Upper lobe of left lung (tissue), 6 donors: ENCODE measurements at regions not wholly inside any gene's neighbourhood (a gene's known extent, or its start where the extent isn't known, plus 50 kb on each side); places are given as distances from the start of the nearest gene placed in this dataset.

ENCODE experiments used
- ATAC-seq, 2 donors: fragments of 200-7000 bp; cut with Tn5 transposase; one replicate each; pipeline ENCODE4 v1.9.1; 2022; ENCODE audit warnings: mild to moderate bottlenecking in 2 of 2, moderate library complexity in 2 of 2; ENCODE audit not compliant: low FRiP score in 2 of 2
- DNase-seq, 2 donors: peaks; one replicate each; pipeline ENCODE4 v3.0.0-alpha.2; 2019 to 2020
- H3K27ac ChIP-seq, 4 donors: fragments of 200-600 bp; sonication (generic); one replicate each; pipeline ENCODE4 v1.5.1; 2016 to 2019
- H3K27me3 ChIP-seq, 4 donors: fragments of 200-600 bp; sonication (generic); one replicate each; pipeline ENCODE4 v1.5.1; 2017 to 2019
- H3K36me3 ChIP-seq, 4 donors: fragments of 200-600 bp; sonication (generic); one replicate each; pipeline ENCODE4 v1.5.1; 2016 to 2019
- H3K4me1 ChIP-seq, 4 donors: fragments of 200-600 bp; sonication (generic); one replicate each; pipeline ENCODE4 v1.5.1; 2018 to 2019
- H3K4me3 ChIP-seq, 4 donors: fragments of 200-600 bp; sonication (generic); one replicate each; pipeline ENCODE4 v1.5.1; 2017 to 2019; ENCODE audit warnings: mild to moderate bottlenecking in 2 of 4, moderate library complexity in 1 of 4
- H3K9me3 ChIP-seq, 4 donors: fragments of 200-600 bp; sonication (generic); one replicate each; pipeline ENCODE4 v1.5.1; 2018 to 2019
- EP300 ChIP-seq, 4 donors: sonication (generic); formaldehyde crosslinking; IDR thresholded peaks; one replicate each; pipeline ENCODE4 v1.5.1; 2017; ENCODE audit warnings: antibody characterized with exemption in 4 of 4, control low read depth in 2 of 4
- POLR2A ChIP-seq, 4 donors: fragments of 450-650 bp; IDR thresholded peaks; one replicate each; pipeline ENCODE4 v1.5.1; 2016 to 2017; ENCODE audit warnings: antibody characterized with exemption in 4 of 4, mild to moderate bottlenecking in 2 of 4
- POLR2AphosphoS5 ChIP-seq, 2 donors: sonication (generic); formaldehyde crosslinking; IDR thresholded peaks; one replicate each; pipeline ENCODE4 v1.5.1; 2017; ENCODE audit warnings: antibody characterized with exemption in 2 of 2
- WGBS, 2 donors: methylation state at CpG; one replicate each; pipeline ENCODE4 v1.1.5; 2017 to 2018; 5-methylcytosine and 5-hydroxymethylcytosine counted together
- TF ChIP-seq, protein P1 (sequence below), 6 experiments: fragments of 450-650 bp in 4 of 6; fragments of 200-600 bp in 2 of 6; sonication (generic) in 2 of 6; IDR thresholded peaks; one replicate each; pipeline ENCODE4 v1.5.1; 2016 to 2019; ENCODE audit warnings: antibody characterized with exemption in 6 of 6
- donor health status: DM: no; HTN: no; CAD: no; lungs with moderate emphysema.
- donor health status: DM: no; HTN: yes; CAD: no; lungs with severe emphysema.

DNA sequence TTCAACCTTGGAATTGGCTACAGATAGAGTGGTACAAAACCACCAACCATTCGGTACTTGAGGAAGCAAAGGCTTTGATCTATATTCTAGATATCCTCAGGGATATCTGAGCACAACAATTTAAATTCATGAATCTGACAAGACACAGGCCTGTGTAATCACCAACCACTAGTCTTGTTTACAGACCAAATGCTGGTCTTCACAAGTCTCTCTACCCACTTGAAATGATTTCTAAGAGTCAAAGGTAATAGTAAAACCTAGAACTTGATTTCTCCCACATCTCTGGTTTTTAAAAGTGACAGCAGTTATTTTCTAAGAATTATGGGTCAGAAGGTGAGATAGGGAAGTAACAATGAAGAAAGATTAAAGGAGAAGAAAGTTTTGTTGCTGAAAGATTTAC lies 613.7 kb upstream of the ACVR2A start:
- Histone ChIP-seq H3K4me1 (no peaks in the 10 kb centered on the region), H3K27me3 (no peaks in the 10 kb centered on the region), H3K36me3 (no peaks in the 10 kb centered on the region), H3K9me3 (no peaks in the 10 kb centered on the region), H3K27ac (no peak overlapping the region), H3K4me3 (no peak overlapping the region)
- TF ChIP-seq, protein P1, sequence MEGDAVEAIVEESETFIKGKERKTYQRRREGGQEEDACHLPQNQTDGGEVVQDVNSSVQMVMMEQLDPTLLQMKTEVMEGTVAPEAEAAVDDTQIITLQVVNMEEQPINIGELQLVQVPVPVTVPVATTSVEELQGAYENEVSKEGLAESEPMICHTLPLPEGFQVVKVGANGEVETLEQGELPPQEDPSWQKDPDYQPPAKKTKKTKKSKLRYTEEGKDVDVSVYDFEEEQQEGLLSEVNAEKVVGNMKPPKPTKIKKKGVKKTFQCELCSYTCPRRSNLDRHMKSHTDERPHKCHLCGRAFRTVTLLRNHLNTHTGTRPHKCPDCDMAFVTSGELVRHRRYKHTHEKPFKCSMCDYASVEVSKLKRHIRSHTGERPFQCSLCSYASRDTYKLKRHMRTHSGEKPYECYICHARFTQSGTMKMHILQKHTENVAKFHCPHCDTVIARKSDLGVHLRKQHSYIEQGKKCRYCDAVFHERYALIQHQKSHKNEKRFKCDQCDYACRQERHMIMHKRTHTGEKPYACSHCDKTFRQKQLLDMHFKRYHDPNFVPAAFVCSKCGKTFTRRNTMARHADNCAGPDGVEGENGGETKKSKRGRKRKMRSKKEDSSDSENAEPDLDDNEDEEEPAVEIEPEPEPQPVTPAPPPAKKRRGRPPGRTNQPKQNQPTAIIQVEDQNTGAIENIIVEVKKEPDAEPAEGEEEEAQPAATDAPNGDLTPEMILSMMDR (IDR thresholded peaks at IDR 0.05) = no peak
- TF ChIP-seq EP300 (IDR thresholded peaks at IDR 0.05) = no peak
- no peak for TF ChIP-seq POLR2A (IDR thresholded peaks at IDR 0.05)
- no peak for TF ChIP-seq POLR2AphosphoS5 (IDR thresholded peaks at IDR 0.05)
- no peak for ATAC-seq
- WGBS, 2 donors = 83 to 87% methylated on average over 1 of the region's 1 CpG
- DNase-seq = no peak

DNA sequence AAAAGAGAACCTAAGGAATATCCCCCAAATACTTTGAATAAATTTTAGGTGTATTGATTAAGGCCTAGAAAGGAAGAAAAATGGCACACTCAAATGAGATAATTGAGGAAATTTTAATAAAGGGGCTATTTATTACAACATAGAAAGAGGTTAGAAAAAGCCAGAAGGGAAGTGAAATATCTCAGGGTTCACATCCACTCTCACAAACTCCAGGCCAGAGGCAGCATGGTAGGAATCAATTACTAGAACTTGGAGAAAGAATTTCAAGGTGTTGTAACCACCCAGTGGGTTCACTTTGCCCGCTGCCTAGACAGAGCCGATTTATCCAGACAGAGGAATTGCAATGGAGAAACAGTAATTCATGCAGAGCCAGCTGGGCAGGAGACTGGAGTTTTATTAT lies 617.5 kb upstream of the ACVR2A start:
- no peak for ATAC-seq
- H3K27ac ChIP-seq = no peak overlapping the region
- no peak overlapping the region for H3K4me3 ChIP-seq
- H3K27me3 ChIP-seq = no peaks in the 10 kb centered on the region
- no peaks in the 10 kb centered on the region for H3K9me3 ChIP-seq
- H3K36me3 ChIP-seq = no peaks in the 10 kb centered on the region
- 89 to 90% methylated on average over 2 of the region's 2 CpGs for WGBS, 2 donors
- H3K4me1 ChIP-seq = no peaks in the 10 kb centered on the region
- no peak for DNase-seq
- TF ChIP-seq POLR2A (IDR thresholded peaks at IDR 0.05) = no peak
- no peak for TF ChIP-seq POLR2AphosphoS5 (IDR thresholded peaks at IDR 0.05)
- TF ChIP-seq EP300 (IDR thresholded peaks at IDR 0.05) = no peak
- TF ChIP-seq, protein P1 (IDR thresholded peaks at IDR 0.05) = no peak

DNA sequence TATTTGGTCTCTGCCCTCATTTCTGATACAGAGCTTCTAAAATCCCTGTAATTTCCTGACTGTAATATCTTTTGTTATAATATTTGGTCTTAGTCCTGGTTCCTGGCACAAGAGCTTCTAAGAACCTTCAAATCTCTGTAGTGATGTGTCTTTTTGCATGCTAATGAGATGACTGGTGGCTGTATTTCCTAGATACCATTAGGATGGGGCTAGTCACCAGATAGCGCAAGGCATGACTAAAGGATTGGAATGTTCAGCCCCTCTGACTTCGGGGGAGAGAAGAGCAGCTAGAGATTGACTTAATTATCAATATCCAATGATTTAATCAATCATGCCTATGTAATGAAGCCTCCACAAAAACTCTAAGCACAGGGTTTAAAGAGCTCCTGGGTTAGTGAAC lies 620.8 kb upstream of the ACVR2A start:
- no peak overlapping the region for H3K27ac ChIP-seq
- no peaks in the 10 kb centered on the region for H3K27me3 ChIP-seq
- H3K4me3 ChIP-seq = no peak overlapping the region
- no peaks in the 10 kb centered on the region for H3K36me3 ChIP-seq
- no peak for DNase-seq
- WGBS, 2 donors = 82 to 91% methylated on average over 2 of the region's 2 CpGs
- no peaks in the 10 kb centered on the region for H3K9me3 ChIP-seq
- TF ChIP-seq, protein P1 (IDR thresholded peaks at IDR 0.05) = no peak
- TF ChIP-seq EP300 (IDR thresholded peaks at IDR 0.05) (no peak), POLR2A (IDR thresholded peaks at IDR 0.05) (no peak), POLR2AphosphoS5 (IDR thresholded peaks at IDR 0.05) (no peak)
- no peak for ATAC-seq
- H3K4me1 ChIP-seq = no peaks in the 10 kb centered on the region

DNA sequence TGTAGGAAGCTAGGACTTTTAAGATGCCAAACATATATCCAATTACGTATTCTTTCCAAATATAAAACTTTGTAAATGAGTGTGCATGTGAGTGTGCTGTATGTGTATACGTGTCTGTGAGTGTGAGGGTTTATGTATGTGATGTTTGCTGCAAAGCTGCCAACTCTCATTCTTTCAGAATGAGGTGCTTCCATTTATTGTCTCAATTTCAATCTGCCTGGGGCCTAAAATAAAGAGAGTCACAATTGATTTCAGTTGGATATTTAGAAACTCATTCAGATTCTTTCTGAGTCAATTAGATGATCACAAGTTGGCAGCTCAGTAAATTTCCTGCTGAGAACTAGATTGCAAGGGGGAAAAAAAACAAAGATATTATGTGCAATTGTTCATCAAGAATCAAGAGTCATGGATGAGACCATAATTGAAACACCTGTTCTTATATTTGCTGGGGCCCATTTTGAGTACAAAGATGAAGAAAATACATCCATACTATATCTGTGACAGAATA lies 621.2 kb upstream of the ACVR2A start:
- TF ChIP-seq, protein P1 (IDR thresholded peaks at IDR 0.05) = no peak
- TF ChIP-seq EP300 (IDR thresholded peaks at IDR 0.05) (no peak), POLR2A (IDR thresholded peaks at IDR 0.05) (no peak), POLR2AphosphoS5 (IDR thresholded peaks at IDR 0.05) (no peak)
- no peaks in the 10 kb centered on the region for H3K36me3 ChIP-seq
- DNase-seq = no peak
- no peak for ATAC-seq
- 78 to 84% methylated on average over 2 of the region's 2 CpGs for WGBS, 2 donors
- no peaks in the 10 kb centered on the region for H3K4me1 ChIP-seq
- H3K9me3 ChIP-seq = no peaks in the 10 kb centered on the region
- H3K27ac ChIP-seq = no peak overlapping the region
- no peaks in the 10 kb centered on the region for H3K27me3 ChIP-seq
- no peak overlapping the region for H3K4me3 ChIP-seq

DNA sequence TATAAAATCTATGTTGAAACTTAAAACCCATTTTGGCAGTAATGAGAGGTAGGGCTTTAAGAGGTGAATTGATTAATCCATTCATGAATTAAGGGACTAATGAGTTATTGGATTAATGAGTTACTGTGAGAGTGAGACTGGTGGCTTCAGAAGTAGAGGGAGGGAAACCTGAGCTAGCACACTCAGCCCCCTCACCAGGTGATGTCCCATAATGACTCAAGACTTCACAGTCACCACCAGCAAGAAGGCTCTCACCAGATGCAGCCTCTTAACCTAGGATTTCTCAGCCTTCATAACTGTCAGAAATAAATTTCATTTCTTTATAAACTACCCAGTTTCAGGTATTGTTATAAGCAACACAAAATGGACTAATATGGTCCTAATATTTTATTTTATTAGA lies 621.7 kb upstream of the ACVR2A start:
- no peak for ATAC-seq
- Histone ChIP-seq H3K4me3 (no peak overlapping the region), H3K27me3 (no peaks in the 10 kb centered on the region)

More for the DNA sequence above, 621.7 kb upstream of the ACVR2A start:
- no peak for TF ChIP-seq EP300 (IDR thresholded peaks at IDR 0.05)
- TF ChIP-seq, protein P1 (IDR thresholded peaks at IDR 0.05) = no peak
- no peak for TF ChIP-seq POLR2A (IDR thresholded peaks at IDR 0.05)
- TF ChIP-seq POLR2AphosphoS5 (IDR thresholded peaks at IDR 0.05) = no peak
- Histone ChIP-seq H3K36me3 (no peaks in the 10 kb centered on the region), H3K4me1 (no peaks in the 10 kb centered on the region), H3K9me3 (no peaks in the 10 kb centered on the region), H3K27ac (no peak overlapping the region)
- DNase-seq = no peak
